ENCODE measurements at regions not wholly inside any gene's neighbourhood (a gene's known extent, or its start where the extent isn't known, plus 50 kb on each side); places are given as distances from the start of the nearest gene placed in this dataset.
"Not testable (repeated sequence)": the region's sequence is repeated elsewhere in the genome, so short reads cannot be mapped to it uniquely, and the experiment has no call there.

DNA sequence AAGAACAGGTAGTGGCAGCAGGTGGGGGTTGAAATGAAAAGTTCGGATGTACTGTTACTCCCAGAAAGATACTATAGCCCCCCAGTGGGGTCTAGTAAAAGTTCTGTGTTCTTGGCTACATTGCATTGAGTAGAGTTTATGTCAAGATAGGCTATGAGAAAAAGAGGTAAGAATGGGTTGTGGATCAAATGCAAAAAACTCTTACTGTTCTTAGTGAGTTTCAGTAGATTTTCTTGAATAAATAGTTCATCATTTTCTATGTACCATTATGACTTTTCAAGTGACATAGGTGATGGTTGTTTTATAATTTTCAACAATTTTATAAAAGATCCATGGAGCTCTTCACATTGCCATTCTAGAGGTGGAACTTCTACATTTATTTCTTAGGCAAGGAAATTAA, 165.4 kb downstream of the USP22 start:
- H3K4me1 ChIP-seq (ENCODE audit: control insufficient read depth in 1 of 2, insufficient read depth in 2 of 2, low read length in 2 of 2); H3K9me2 ChIP-seq (ENCODE audit: insufficient read depth); CTCF ChIA-PET; POLR2A ChIA-PET; ATAC-seq; H3K4me3 ChIP-seq (replicated peaks in 1 of 2; ENCODE audit: low read depth in 1 of 2, low read length in 2 of 2); intact Hi-C loops (cut with micrococcal nuclease); H2AFZ ChIP-seq (ENCODE audit: low read depth, low read length, poor library complexity, severe bottlenecking); RAD21 ChIA-PET (ENCODE audit: low non-redundant PET in 1 of 2, low total read pairs in 2 of 2, uncharacterized antibody in 2 of 2, unreplicated experiment in 2 of 2); H3K27ac ChIP-seq (ENCODE audit: low read depth, low read length); H3K4me2 ChIP-seq (ENCODE audit: low read length); H3K9me3 ChIP-seq (ENCODE audit: control insufficient read depth in 1 of 2, insufficient read depth in 1 of 2, low read depth in 1 of 2, low read length in 2 of 2); H3K9ac ChIP-seq (ENCODE audit: low read length); H3K36me3 ChIP-seq (ENCODE audit: control insufficient read depth in 1 of 2, insufficient read depth in 2 of 2, low read length in 2 of 2); H4K20me1 ChIP-seq (ENCODE audit: insufficient read depth); BruUV-seq (replicated peaks); H3K79me2 ChIP-seq (ENCODE audit: insufficient read depth, low read length); DNase-seq (ENCODE audit: low read depth, low spot score): not testable (repeated sequence)
- H3K27me3 ChIP-seq (ENCODE audit: insufficient read depth, low read length), result peaks cover 24% of the 10 kb centered on the region

DNA sequence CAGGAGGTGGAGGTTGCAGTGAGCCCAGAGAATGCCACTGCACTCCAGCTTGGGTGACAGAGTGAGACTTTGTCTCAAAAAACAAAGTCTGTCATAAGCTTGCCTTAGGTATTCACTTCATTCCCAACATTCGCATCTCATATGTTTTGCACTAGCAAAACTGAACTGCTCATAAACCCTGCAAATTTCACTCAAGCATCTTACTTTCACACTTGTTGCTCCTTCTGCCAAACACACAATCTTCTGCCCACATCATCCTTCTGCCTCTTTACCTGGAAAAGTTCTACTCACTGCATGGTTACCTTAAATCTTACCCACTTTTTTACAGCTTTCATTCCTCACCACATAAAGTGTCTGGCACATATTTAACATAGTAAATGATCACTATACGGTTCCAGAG, 152.5 kb downstream of the USP22 start:
- Histone ChIP-seq H3K27ac (ENCODE audit: low read depth, low read length) (no peak overlapping the region), H3K9me3 (ENCODE audit: control insufficient read depth in 1 of 2, insufficient read depth in 1 of 2, low read depth in 1 of 2, low read length in 2 of 2) (no peaks in the 10 kb centered on the region), H3K9me2 (ENCODE audit: insufficient read depth) (no peaks in the 10 kb centered on the region), H4K20me1 (ENCODE audit: insufficient read depth) (no peaks in the 10 kb centered on the region), H3K4me2 (ENCODE audit: low read length) (no peak overlapping the region), H2AFZ (ENCODE audit: low read depth, low read length, poor library complexity, severe bottlenecking) (no peak overlapping the region), H3K9ac (ENCODE audit: low read length) (no peak overlapping the region), H3K36me3 (ENCODE audit: control insufficient read depth in 1 of 2, insufficient read depth in 2 of 2, low read length in 2 of 2) (no peaks in the 10 kb centered on the region), H3K27me3 (ENCODE audit: insufficient read depth, low read length) (peaks cover 27% of the 10 kb centered on the region), H3K79me2 (ENCODE audit: insufficient read depth, low read length) (no peaks in the 10 kb centered on the region), H3K4me1 (ENCODE audit: control insufficient read depth in 1 of 2, insufficient read depth in 2 of 2, low read length in 2 of 2) (no peaks in the 10 kb centered on the region), H3K4me3 (replicated peaks in 1 of 2; ENCODE audit: low read depth in 1 of 2, low read length in 2 of 2) (no peak overlapping the region)
- no peak for ATAC-seq
- intact Hi-C loops (cut with micrococcal nuclease), result no loop called here
- DNase-seq (ENCODE audit: low read depth, low spot score), result no peak
- POLR2A ChIA-PET, result no interaction called here
- RAD21 ChIA-PET (ENCODE audit: low non-redundant PET in 1 of 2, low total read pairs in 2 of 2, uncharacterized antibody in 2 of 2, unreplicated experiment in 2 of 2), result no interaction called here
- CTCF ChIA-PET, result no interaction called here
- no TSS peak for BruUV-seq (replicated peaks)
- TF ChIP-seq SRF (IDR thresholded peaks at IDR 0.05; ENCODE audit: low read depth) (no peak), TCF7L2 (IDR thresholded peaks at IDR 0.05; ENCODE audit: borderline replicate concordance, extremely low read depth, insufficient read depth, insufficient read length) (no peak), YY1 (IDR thresholded peaks at IDR 0.05; ENCODE audit: extremely low read depth, insufficient replicate concordance, low read depth, low read length) (no peak), CBX3 (IDR thresholded peaks at IDR 0.05; ENCODE audit: low read depth) (no peak), EGR1 (IDR thresholded peaks at IDR 0.05; ENCODE audit: low read depth) (no peak), ELF1 (IDR thresholded peaks at IDR 0.05; ENCODE audit: borderline replicate concordance, low read depth) (no peak)
- TF ChIP-seq, protein P1, sequence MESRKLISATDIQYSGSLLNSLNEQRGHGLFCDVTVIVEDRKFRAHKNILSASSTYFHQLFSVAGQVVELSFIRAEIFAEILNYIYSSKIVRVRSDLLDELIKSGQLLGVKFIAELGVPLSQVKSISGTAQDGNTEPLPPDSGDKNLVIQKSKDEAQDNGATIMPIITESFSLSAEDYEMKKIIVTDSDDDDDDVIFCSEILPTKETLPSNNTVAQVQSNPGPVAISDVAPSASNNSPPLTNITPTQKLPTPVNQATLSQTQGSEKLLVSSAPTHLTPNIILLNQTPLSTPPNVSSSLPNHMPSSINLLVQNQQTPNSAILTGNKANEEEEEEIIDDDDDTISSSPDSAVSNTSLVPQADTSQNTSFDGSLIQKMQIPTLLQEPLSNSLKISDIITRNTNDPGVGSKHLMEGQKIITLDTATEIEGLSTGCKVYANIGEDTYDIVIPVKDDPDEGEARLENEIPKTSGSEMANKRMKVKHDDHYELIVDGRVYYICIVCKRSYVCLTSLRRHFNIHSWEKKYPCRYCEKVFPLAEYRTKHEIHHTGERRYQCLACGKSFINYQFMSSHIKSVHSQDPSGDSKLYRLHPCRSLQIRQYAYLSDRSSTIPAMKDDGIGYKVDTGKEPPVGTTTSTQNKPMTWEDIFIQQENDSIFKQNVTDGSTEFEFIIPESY (IDR thresholded peaks at IDR 0.05; ENCODE audit: extremely low read depth, insufficient replicate concordance, low read length), result no peak

DNA sequence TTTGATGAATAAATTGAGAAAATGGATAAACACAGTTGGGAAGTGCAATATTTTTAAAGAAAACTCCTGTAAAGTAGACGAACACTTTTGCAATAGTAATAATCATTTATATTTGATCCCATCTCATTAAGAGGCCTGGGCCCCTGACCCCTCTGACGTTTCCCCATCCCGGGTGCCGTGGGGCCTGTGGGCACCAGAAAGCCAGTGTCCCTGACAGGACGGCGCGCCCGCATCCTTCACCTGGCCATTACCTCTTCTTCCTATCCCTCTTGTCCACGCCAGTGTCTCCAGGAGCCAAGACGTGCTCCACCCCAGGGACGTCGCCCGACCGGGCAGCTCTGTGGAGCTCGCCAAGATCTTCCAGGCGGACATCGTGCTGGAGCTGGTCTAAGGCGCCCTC, 147.4 kb downstream of the USP22 start:
- H3K9me3 ChIP-seq (ENCODE audit: control insufficient read depth in 1 of 2, insufficient read depth in 1 of 2, low read depth in 1 of 2, low read length in 2 of 2); H3K4me3 ChIP-seq (replicated peaks in 1 of 2; ENCODE audit: low read depth in 1 of 2, low read length in 2 of 2); CTCF ChIA-PET; H3K4me1 ChIP-seq (ENCODE audit: control insufficient read depth in 1 of 2, insufficient read depth in 2 of 2, low read length in 2 of 2); ATAC-seq; H3K36me3 ChIP-seq (ENCODE audit: control insufficient read depth in 1 of 2, insufficient read depth in 2 of 2, low read length in 2 of 2); H3K27me3 ChIP-seq (ENCODE audit: insufficient read depth, low read length); H2AFZ ChIP-seq (ENCODE audit: low read depth, low read length, poor library complexity, severe bottlenecking); H3K79me2 ChIP-seq (ENCODE audit: insufficient read depth, low read length); H3K27ac ChIP-seq (ENCODE audit: low read depth, low read length); DNase-seq (ENCODE audit: low read depth, low spot score); H3K9ac ChIP-seq (ENCODE audit: low read length); H3K9me2 ChIP-seq (ENCODE audit: insufficient read depth); H3K4me2 ChIP-seq (ENCODE audit: low read length); POLR2A ChIA-PET; RAD21 ChIA-PET (ENCODE audit: low non-redundant PET in 1 of 2, low total read pairs in 2 of 2, uncharacterized antibody in 2 of 2, unreplicated experiment in 2 of 2); intact Hi-C loops (cut with micrococcal nuclease); H4K20me1 ChIP-seq (ENCODE audit: insufficient read depth); BruUV-seq (replicated peaks): not testable (repeated sequence)

All from HCT116 (cell line).